HEK293T (cell line): ENCODE measurements at regions not wholly inside any gene's neighbourhood (a gene's known extent, or its start where the extent isn't known, plus 50 kb on each side); places are given as distances from the start of the nearest gene placed in this dataset.

Experiments
- CTCF ChIA-PET: fragments of 350-600 bp; formaldehyde crosslinking; extraction: SDS; loops from one replicate; lab custom pipeline; 2021; ENCODE audit warnings: antibody characterized with exemption, inconsistent platforms; lab: Yijun Ruan, JAX
- POLR2A ChIA-PET: fragments of 350-600 bp; formaldehyde crosslinking; extraction: SDS; loops from one replicate; lab custom pipeline; 2020; ENCODE audit warnings: antibody characterized with exemption, inconsistent platforms; lab: Yijun Ruan, JAX
- DNase-seq: peaks from one replicate; pipeline ENCODE4 v3.0.0; 2012; ENCODE audit warnings: mixed read lengths; ENCODE audit errors: extremely low spot score
- ARNT ChIP-seq: fragments of 450-650 bp; IDR thresholded peaks from 2 replicates; pipeline ENCODE4 v1.6.1; 2017; ENCODE audit warnings: mild to moderate bottlenecking
- BHLHE40 ChIP-seq: fragments of 450-650 bp; IDR thresholded peaks from 2 replicates; pipeline ENCODE4 v1.6.1; 2016; ENCODE audit warnings: mild to moderate bottlenecking, moderate library complexity, borderline replicate concordance
- CTBP1 ChIP-seq: fragments of 450-650 bp; IDR thresholded peaks from 2 replicates; pipeline ENCODE4 v1.6.1; 2016; ENCODE audit warnings: borderline replicate concordance
- ELF4 ChIP-seq: fragments of 450-650 bp; IDR thresholded peaks from 2 replicates; pipeline ENCODE4 v1.6.1; 2017; ENCODE audit warnings: antibody characterized with exemption
- FOXA1 ChIP-seq: fragments of 450-650 bp; IDR thresholded peaks from 2 replicates; pipeline ENCODE4 v1.6.1; 2016; ENCODE audit warnings: mild to moderate bottlenecking
- FOXK2 ChIP-seq: fragments of 450-650 bp; IDR thresholded peaks from 2 replicates; pipeline ENCODE4 v1.6.1; 2016; ENCODE audit warnings: mild to moderate bottlenecking
- FOXM1 ChIP-seq: fragments of 450-650 bp; IDR thresholded peaks from 2 replicates; pipeline ENCODE4 v1.6.1; 2017; ENCODE audit warnings: mild to moderate bottlenecking, borderline replicate concordance
- HDGF ChIP-seq: fragments of 450-650 bp; IDR thresholded peaks from 2 replicates; pipeline ENCODE4 v1.6.1; 2017; ENCODE audit warnings: antibody characterized with exemption, borderline replicate concordance
- L3MBTL2 ChIP-seq: fragments of 450-650 bp; conservative IDR thresholded peaks from 2 replicates; pipeline ENCODE4 v1.6.1; 2016; ENCODE audit warnings: mild to moderate bottlenecking
- LEF1 ChIP-seq: fragments of 450-650 bp; IDR thresholded peaks from 2 replicates; pipeline ENCODE4 v1.6.1; 2017; ENCODE audit warnings: mild to moderate bottlenecking, borderline replicate concordance
- NFRKB ChIP-seq: fragments of 450-650 bp; IDR thresholded peaks from 2 replicates; pipeline ENCODE4 v1.6.1; 2016; ENCODE audit warnings: mild to moderate bottlenecking, moderate library complexity
- SP1 ChIP-seq: fragments of 450-650 bp; IDR thresholded peaks from 2 replicates; pipeline ENCODE4 v1.6.1; 2017
- SUZ12 ChIP-seq: fragments of 450-650 bp; IDR thresholded peaks from 2 replicates; pipeline ENCODE4 v1.6.1; 2016; ENCODE audit warnings: mild to moderate bottlenecking
- TARDBP ChIP-seq: fragments of 450-650 bp; IDR thresholded peaks from 2 replicates; pipeline ENCODE4 v1.6.1; 2016
- ZNF384 ChIP-seq: fragments of 450-650 bp; IDR thresholded peaks from 2 replicates; pipeline ENCODE4 v1.6.1; 2016
- TF ChIP-seq, protein P1 (sequence below): fragments of 450-650 bp; IDR thresholded peaks from 2 replicates; pipeline ENCODE4 v1.6.1; 2016

DNA sequence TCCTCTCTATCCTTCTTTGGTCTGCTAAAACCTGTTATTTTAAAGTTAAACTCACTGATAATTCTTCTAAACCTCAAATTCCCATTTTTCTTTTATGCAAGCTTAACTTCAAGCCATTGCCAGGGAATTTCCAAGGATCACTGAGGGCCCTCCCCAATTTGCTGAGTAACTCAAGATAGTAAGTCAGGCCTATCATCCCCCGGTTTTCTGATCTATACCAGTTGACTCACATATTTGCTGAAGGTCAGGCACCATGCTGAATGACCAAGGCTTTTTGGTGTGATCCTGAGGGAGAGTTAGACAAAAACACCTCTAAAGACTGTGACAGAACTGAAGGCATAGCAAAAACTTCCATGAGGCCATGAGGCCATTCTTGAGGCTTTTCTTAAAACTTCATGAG lies 1301.9 kb downstream of the PCDH7 start:
- no peak for TF ChIP-seq HDGF
- TF ChIP-seq FOXK2: no peak
- TF ChIP-seq SP1: no peak
- TF ChIP-seq BHLHE40: no peak
- TF ChIP-seq SUZ12: no peak
- no peak for TF ChIP-seq ARNT
- TF ChIP-seq CTBP1: no peak
- TF ChIP-seq NFRKB: no peak
- TF ChIP-seq TARDBP: no peak
- TF ChIP-seq, protein P1, sequence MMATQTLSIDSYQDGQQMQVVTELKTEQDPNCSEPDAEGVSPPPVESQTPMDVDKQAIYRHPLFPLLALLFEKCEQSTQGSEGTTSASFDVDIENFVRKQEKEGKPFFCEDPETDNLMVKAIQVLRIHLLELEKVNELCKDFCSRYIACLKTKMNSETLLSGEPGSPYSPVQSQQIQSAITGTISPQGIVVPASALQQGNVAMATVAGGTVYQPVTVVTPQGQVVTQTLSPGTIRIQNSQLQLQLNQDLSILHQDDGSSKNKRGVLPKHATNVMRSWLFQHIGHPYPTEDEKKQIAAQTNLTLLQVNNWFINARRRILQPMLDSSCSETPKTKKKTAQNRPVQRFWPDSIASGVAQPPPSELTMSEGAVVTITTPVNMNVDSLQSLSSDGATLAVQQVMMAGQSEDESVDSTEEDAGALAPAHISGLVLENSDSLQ: no peak
- no peak for TF ChIP-seq FOXM1
- no peak for TF ChIP-seq ELF4
- no peak for TF ChIP-seq ZNF384
- TF ChIP-seq L3MBTL2: no peak
- TF ChIP-seq FOXA1: no peak
- no peak for TF ChIP-seq LEF1
- DNase-seq: no peak
- ChIA-PET POLR2A (no interaction called here), CTCF (no interaction called here)

DNA sequence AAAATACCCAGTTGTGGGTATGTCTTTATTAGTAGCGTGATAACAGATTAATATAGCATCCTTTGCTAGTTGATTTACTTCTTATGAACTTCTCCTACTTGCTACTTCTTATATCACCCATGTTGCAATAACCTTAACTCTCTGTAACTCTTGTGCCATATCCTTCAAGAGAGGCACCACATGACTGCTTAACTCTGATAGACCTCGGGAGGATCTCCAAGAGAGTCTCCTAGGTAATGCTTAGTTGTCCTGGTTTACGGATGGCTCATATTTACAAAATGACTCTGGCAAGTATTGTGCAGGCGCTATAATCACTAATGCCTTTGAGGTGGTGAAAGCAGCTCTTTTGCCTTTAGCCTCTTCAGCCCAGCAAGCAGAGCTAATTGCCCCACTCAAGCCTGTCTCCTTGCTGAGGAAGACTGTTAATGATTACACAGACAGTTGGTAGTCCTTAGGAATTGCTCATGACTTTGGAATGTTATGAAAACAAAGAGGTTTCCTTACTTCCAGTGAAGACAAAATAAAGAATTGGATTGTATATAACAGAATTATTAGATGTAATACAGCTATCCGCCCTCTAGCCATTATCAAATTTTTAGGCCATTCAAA lies 1305.8 kb downstream of the PCDH7 start:
- ChIA-PET POLR2A (no interaction called here), CTCF (no interaction called here)
- TF ChIP-seq LEF1: no peak
- no peak for TF ChIP-seq HDGF
- TF ChIP-seq FOXK2: no peak
- TF ChIP-seq TARDBP: no peak
- no peak for DNase-seq

DNA sequence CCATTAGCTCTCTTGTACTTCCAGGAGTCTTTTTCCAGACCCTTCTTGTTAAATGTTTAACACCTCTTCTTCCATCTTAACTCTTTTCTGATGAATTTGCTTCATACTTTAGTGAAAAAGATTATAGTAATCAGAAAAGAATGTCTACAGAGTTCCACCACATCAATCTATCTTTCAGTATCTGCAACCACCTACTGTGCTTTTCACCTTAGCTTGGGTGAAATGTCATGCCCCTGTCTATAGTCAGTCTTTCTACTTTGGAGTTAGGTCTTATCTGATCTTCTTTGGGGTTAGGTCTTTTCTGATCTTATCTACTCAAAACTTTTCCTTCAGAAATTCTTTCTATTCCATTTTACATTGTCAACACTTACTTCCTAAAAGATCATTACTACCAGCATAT lies 1310.2 kb downstream of the PCDH7 start:
- TF ChIP-seq HDGF: no peak
- TF ChIP-seq ELF4: no peak
- TF ChIP-seq FOXA1: no peak
- TF ChIP-seq NFRKB: no peak
- CTCF ChIA-PET: no interaction called here
- POLR2A ChIA-PET: no interaction called here
- no peak for DNase-seq

DNA sequence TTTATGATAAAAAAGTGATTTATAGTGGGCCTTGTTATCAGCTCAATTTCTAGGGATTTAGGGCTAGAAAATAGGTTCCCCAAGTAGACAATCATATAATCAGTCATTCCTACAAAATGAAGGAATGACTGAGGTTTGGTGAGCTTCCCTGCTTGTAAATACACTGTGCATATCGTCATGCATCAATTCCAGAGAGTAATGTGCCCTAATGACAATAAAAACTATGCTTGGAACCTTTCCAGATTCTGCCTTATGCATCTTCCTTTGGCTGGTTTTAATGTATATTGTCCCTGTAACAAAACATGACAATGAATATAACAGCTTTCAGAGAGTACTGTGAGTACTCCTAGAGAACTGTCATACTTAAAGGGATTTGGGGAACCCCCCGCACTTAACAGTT lies 1310.9 kb downstream of the PCDH7 start:
- TF ChIP-seq SP1 (no peak), FOXA1 (no peak), ZNF384 (no peak), NFRKB (no peak), ELF4 (no peak)
- no peak for DNase-seq
- POLR2A ChIA-PET: no interaction called here
- CTCF ChIA-PET: no interaction called here

DNA sequence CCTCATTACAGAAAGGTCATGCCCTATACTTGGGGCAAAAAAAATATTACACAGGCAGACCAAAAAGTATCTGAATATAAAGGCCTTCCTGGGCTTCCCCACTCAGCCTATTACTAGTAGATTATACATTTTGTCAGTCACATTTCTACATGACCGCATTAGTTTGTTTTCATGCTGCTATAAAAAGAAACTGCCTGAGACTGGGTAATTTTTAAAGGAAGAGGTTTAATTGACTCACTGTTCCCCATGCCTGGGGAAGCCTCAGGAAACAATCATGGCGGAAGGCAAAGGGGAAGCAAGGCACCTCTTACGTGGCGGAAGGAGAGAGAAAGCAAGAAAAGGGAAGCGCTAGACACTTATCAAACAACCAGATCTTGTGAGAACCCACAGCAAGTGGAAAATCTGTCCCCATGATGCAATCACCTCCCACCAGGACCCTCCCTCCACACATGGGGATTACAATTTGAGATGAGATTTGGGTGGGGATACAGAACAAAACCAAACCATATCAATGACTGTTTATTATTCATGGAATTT lies 1312.0 kb downstream of the PCDH7 start:
- TF ChIP-seq L3MBTL2: no peak
- TF ChIP-seq ZNF384: no peak
- TF ChIP-seq CTBP1: no peak
- TF ChIP-seq ELF4: no peak
- no peak for TF ChIP-seq SUZ12
- TF ChIP-seq SP1: no peak
- TF ChIP-seq BHLHE40: no peak
- CTCF ChIA-PET: no interaction called here
- POLR2A ChIA-PET: no interaction called here
- DNase-seq: no peak

DNA sequence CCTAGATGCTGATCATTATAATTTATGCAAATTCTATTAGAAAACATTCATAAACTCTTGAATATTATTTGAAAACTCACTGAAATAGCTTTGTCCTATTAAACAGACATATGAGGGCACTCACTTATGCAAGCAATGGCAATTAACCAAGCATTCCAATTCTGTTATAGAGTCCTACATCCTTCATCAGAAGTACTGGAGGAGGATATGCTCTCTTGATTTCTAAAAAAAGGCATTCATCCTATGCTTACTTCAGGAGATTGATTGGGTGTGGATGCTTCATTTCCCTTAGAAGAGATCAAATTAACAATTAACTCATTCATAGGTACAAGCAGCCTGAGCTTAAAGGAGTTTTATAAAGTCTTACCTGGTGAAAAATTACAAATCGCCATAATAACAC lies 1317.2 kb downstream of the PCDH7 start:
- POLR2A ChIA-PET: no interaction called here
- TF ChIP-seq, protein P1: no peak
- TF ChIP-seq FOXA1 (no peak), HDGF (no peak)

DNA sequence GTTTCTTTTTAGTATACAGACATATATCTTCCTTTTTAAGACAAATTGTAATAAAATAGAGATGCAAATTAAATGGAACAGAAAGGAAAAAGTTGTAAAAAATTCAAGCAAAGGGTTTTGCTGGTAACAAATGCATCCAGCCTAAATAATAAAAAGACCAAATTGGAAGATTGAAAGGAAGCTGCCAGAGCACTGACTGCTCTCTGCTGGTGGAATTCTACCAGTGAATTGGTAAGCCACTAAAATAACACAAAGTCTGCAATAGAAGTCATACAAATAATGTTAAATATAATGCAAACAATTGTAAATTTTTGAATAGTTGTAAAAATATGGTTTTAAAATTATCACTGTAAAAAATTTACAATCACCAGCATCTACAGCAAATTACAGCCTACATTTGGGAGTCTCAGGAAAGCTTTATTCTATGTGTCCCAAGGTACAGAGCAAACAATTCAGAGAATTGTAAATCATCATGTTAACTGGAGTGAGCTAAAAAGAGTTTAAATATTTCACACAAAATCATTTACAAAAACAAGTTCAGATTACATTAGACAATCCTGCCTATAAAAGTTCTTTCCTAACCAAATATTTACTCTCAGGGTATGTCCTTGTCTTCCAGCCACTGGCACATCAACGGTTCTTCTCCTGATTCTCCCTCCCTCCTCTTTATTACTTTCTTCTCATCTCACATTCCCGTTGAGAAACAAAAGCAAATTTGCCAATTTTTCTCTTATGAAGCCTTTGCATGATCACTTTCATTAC lies 1322.5 kb downstream of the PCDH7 start:
- ChIA-PET POLR2A (no interaction called here), CTCF (no interaction called here)
- TF ChIP-seq ZNF384 (no peak), FOXA1 (no peak), ELF4 (no peak), L3MBTL2 (no peak), ARNT (no peak), TARDBP (no peak), SUZ12 (no peak), BHLHE40 (no peak), CTBP1 (no peak), SP1 (no peak), NFRKB (no peak), LEF1 (no peak), FOXK2 (no peak)
- TF ChIP-seq, protein P1: no peak
- no peak for DNase-seq

More for the DNA sequence above, 1317.2 kb downstream of the PCDH7 start:
- CTCF ChIA-PET: no interaction called here
- no peak for DNase-seq
